ENCODE measurements at regions not wholly inside any gene's neighbourhood (a gene's known extent, or its start where the extent isn't known, plus 50 kb on each side); places are given as distances from the start of the nearest gene placed in this dataset.

GRCh38 chr11:133595998-133596590, 63.8 kb upstream of the OPCML start:
- no peak for DNase-seq
- intact Hi-C loops (cut with DNase I): no loop called here

DNA sequence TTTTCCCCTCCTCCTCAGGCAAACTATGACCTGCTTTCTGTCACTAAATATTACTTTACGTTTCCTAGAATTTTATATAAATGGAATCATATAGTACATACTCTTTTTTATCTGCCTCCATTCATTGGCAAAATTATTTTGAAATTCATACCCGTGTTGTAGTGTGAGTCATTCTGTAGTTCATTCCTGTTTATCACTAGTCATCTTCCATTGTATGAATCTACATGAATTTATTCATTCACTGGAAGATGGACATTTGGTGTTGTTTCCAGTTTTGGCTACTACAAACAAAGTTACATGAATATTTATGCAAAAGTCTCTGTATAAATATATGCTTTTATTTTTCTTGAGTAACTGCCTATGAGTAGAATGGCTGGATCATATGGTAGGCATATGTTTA, 60.7 kb upstream of the OPCML start:
- intact Hi-C loops (cut with DNase I): no loop called here
- DNase-seq: no peak

GRCh38 chr11:133586903-133587517, 54.7 kb upstream of the OPCML start:
- intact Hi-C loops (cut with DNase I): no loop called here
- DNase-seq: no peak

DNA sequence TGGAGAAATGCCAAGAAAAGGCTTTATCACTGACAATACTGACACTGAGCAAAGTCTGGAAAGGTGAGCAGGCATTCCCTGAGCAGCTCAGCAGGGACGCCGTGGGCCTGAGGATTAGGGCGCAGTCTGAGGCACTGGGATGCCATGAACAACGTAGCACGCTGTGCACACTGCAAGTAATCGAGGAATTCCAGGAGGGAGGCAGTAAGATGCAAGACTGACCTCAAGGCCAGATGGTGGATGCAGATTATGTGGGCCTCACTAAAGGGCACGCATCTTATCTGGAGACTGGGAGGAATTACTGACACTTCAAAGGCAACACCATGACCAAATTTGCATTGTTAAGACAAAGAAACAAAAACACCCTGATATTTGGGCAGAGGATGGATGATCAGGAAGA, 50.4 kb upstream of the OPCML start:
- intact Hi-C loops (cut with DNase I): no loop called here
- no peak for DNase-seq

DNA sequence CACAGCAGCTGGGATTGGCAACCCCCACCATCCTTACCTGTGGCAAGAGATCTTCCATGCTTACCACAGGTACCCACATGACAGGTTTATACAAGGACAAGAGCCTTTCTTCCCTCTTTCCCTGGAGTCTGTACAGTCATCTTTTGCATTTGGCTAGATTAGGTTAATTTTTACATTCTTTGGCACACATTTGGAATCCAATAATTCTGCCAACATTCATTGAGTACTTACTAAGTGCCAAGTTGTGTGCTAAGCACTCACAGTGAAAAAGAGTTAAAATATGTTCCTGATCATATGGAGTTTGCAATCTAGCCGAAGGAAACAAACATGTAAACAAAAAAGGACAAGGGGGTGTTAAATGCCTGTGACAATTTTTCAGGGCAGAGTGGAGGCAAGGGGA, 50.0 kb upstream of the OPCML start:
- no peak for DNase-seq
- intact Hi-C loops (cut with DNase I): no loop called here
